Activated naive CD4-positive, alpha-beta T cell treated with anti-CD3 and anti-CD28 coated beads, Interleukin-2, amount 50 U/mL, for 72 hours (primary cell): ENCODE measurements at regions not wholly inside any gene's neighbourhood (a gene's known extent, or its start where the extent isn't known, plus 50 kb on each side); places are given as distances from the start of the nearest gene placed in this dataset.
"Not testable (repeated sequence)": the region's sequence is repeated elsewhere in the genome, so short reads cannot be mapped to it uniquely, and the experiment has no call there.

ENCODE experiments used
- ATAC-seq, 2 donors: fragments of 150-1000 bp; cut with Tn5 transposase; 2 replicates each; pipeline ENCODE4 v1.10.0; 2021; ENCODE audit warnings: mild to moderate bottlenecking in 2 of 2, moderate library complexity in 2 of 2
- DNase-seq, 2 donors: peaks; one replicate each; pipeline ENCODE4 v3.0.0; 2021 to 2022; ENCODE audit warnings: low spot score in 2 of 2
- H3K27ac Mint-ChIP-seq, 2 donors: one replicate each; pipeline ENCODE4 v1.8.0; 2022; ENCODE audit warnings: mild to moderate bottlenecking in 2 of 2, mixed read lengths in 2 of 2
- H3K36me3 Mint-ChIP-seq, 2 donors: one replicate each; pipeline ENCODE4 v1.8.0; 2022; ENCODE audit warnings: mixed read lengths in 2 of 2
- H3K9me3 Mint-ChIP-seq, 2 donors: one replicate each; pipeline ENCODE4 v1.8.0; 2022; ENCODE audit warnings: mixed read lengths in 2 of 2

DNA sequence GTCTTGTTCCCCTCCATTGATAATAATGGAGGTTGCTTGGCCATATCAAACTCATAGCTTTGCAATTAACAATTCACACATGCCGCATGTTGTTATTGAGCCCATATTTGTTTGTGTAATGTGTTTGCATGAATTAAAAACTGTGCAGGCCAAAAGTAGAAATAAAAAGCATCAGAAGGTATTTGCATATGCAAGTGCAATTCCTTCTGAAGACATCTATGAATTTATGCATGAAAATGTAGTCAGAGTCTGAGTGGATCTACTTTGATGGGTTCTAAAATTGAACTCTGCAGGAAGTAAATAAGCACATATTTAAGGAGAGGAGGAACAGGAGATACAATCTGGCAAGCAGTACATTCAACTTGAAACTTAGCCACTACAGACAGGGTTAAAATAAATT, 1004.6 kb upstream of the WWC1 start:
- ATAC-seq (no peak), DNase-seq (no peak)
- no peak overlapping the region for H3K27ac Mint-ChIP-seq
- no peaks in the 10 kb centered on the region for H3K36me3 Mint-ChIP-seq
- H3K9me3 Mint-ChIP-seq, result peaks cover 19 to 29% of the 10 kb centered on the region in 2 donors

- no peaks in the 10 kb centered on the region for H3K36me3 Mint-ChIP-seq
- ATAC-seq, result no peak
- no peak for DNase-seq
- peaks cover 20 to 34% of the 10 kb centered on the region in 2 donors for H3K9me3 Mint-ChIP-seq
- no peak overlapping the region for H3K27ac Mint-ChIP-seq
Measured at GRCh38 chr5:167290478-167290877, 1001.0 kb upstream of the WWC1 start.

GRCh38 chr5:167294882-167295680, 996.4 kb upstream of the WWC1 start:
- H3K27ac Mint-ChIP-seq, result no peak overlapping the region
- H3K36me3 Mint-ChIP-seq, result peaks cover 0 to 6% of the 10 kb centered on the region in 2 donors
- DNase-seq, result no peak
- H3K9me3 Mint-ChIP-seq, result peaks cover 29 to 39% of the 10 kb centered on the region in 2 donors
- ATAC-seq, result no peak

DNA sequence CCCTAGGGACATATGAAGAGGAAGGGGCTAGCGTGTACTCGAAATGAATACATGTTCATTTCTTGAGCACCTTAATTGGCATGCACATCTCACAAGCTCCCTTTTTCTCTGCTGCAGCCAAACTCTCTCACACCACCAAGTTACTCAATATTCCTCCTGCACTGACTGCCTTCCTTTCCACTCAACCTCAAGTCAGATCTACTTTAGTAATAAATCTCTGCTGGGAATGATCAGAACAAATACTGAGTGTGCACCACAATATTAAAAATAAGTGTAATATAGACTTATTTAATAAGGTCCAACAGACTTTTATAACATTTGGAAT, 995.8 kb upstream of the WWC1 start:
- DNase-seq (no peak), ATAC-seq (no peak)
- peaks cover 0 to 6% of the 10 kb centered on the region in 2 donors for H3K36me3 Mint-ChIP-seq
- H3K27ac Mint-ChIP-seq, result no peak overlapping the region
- H3K9me3 Mint-ChIP-seq, result peaks cover 29 to 44% of the 10 kb centered on the region in 2 donors

GRCh38 chr5:167296066-167296465, 995.4 kb upstream of the WWC1 start:
- no peak for ATAC-seq
- Mint-ChIP-seq H3K36me3 (peaks cover 0 to 6% of the 10 kb centered on the region in 2 donors), H3K27ac (no peak overlapping the region), H3K9me3 (peaks cover 27 to 44% of the 10 kb centered on the region in 2 donors)
- DNase-seq, result no peak

GRCh38 chr5:167296661-167297060, 994.8 kb upstream of the WWC1 start:
- ATAC-seq, result no peak
- no peak for DNase-seq
- peaks cover 0 to 6% of the 10 kb centered on the region in 2 donors for H3K36me3 Mint-ChIP-seq
- no peak overlapping the region for H3K27ac Mint-ChIP-seq
- peaks cover 23 to 41% of the 10 kb centered on the region in 2 donors for H3K9me3 Mint-ChIP-seq

GRCh38 chr5:167299861-167300260, 991.6 kb upstream of the WWC1 start:
- not testable (repeated sequence) for DNase-seq, ATAC-seq, H3K27ac Mint-ChIP-seq
- Mint-ChIP-seq H3K9me3 (peaks cover 28 to 37% of the 10 kb centered on the region in 2 donors), H3K36me3 (peaks cover 0 to 11% of the 10 kb centered on the region in 2 donors)

DNA sequence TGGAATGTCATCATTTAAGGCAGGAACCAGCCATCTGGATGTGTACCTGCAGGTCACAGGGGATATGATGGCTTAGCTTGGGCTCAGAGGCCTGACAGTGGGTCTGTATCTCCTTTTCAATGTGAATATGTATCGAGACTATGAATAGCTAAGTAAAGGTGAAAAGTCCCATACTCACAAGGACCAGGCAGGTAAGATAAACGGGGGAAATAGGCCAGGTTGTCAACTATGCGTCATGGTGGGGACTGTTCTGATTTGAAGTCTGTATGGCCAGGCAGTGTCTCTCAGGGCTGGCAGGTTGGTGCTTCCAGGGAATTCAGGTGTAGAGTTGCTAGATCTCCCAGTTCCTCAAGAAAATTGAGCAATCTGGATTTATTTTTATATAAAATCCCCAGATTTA, 987.9 kb upstream of the WWC1 start:
- H3K9me3 Mint-ChIP-seq, result peaks cover 23 to 29% of the 10 kb centered on the region in 2 donors
- H3K36me3 Mint-ChIP-seq, result peaks cover 0 to 4% of the 10 kb centered on the region in 2 donors
- no peak for DNase-seq
- no peak for ATAC-seq
- H3K27ac Mint-ChIP-seq, result no peak overlapping the region

DNA sequence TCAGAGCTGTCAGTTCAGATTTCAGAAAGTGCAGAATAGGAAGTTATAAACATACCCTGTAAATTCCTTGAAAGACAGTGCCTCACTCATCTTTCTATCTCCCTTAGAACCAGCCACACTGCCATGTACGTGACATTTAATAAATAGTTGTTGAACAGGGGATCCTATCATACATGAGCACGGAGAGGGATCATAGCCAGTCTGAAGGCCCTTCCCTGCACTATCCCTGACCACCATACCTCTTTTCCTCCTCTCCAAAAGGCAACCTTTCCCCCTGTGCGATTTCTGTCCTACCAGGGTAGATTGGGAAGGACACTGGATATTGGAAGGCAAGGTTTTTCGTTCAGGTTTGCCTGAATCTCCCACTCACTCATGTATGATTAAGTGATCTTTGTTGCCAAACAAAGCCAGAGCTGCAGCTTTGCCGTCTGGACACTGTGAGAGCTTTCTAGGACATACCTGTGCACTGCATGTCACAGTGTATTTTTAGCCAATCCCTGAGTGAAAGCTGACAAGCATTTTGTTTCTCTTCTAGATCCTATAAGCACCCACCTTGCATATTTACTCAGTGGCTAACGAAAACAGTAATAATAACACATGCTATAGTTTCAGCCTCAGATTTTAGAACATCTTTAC, 986.5 kb upstream of the WWC1 start:
- peaks cover 0 to 4% of the 10 kb centered on the region in 2 donors for H3K36me3 Mint-ChIP-seq
- DNase-seq (no peak), ATAC-seq (no peak)
- H3K27ac Mint-ChIP-seq, result no peak overlapping the region
- peaks cover 19 to 26% of the 10 kb centered on the region in 2 donors for H3K9me3 Mint-ChIP-seq

DNA sequence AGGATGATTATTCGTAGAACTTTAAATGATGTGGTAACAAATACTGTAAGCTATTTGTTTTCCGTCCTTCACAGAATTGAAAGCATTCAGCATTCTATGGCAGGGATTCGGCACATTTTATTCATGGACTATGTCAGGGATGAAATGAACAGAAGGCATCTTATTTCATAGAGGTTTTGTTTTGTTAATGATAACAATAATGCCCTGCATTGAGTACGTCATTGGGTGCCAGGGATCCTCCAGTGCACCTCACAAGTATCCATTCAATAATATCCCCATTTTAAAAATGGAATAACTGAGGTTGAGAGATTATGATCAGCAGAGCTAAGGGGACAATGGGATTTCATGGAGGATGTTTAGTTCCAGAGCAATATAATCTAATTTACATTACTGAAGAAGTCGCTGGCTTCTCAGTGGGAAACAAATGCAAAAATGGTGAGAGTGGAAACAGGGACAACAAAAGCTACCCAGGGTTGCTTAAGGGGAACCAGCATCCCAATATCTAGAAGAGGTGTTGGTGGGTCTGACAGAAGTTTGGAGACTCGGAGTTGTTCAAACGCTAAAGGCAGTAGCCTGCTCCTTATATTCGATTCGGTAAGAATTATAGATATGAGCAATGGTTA, 985.7 kb upstream of the WWC1 start:
- DNase-seq (no peak), ATAC-seq (no peak)
- H3K9me3 Mint-ChIP-seq, result peaks cover 14 to 19% of the 10 kb centered on the region in 2 donors
- no peak overlapping the region for H3K27ac Mint-ChIP-seq
- H3K36me3 Mint-ChIP-seq, result peaks cover 0 to 4% of the 10 kb centered on the region in 2 donors

DNA sequence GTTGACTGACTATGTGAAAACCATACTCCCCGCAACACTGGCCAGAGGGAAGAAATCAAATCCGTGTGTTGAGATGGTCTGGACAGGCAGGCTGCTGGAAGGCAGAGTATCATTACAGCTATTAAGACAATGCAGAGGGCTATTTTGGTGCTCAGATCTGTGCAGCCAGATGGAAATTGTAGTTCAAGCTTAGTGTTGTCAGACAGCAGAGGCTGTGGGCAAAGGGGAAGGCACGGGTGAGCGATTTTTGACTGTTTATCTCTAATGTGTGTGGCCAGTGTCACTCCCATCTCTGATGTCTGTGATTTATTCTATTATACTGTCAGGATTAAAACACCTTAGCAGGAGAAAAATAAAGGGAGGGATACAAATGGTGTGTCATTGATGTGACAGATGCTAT, 984.4 kb upstream of the WWC1 start:
- no peak for ATAC-seq
- Mint-ChIP-seq H3K27ac (no peak overlapping the region), H3K36me3 (peaks cover 0 to 1% of the 10 kb centered on the region in 2 donors), H3K9me3 (peaks cover 12 to 14% of the 10 kb centered on the region in 2 donors)
- DNase-seq, result no peak

GRCh38 chr5:167308466-167308865, 983.0 kb upstream of the WWC1 start:
- H3K9me3 Mint-ChIP-seq, result peaks cover 8 to 9% of the 10 kb centered on the region in 2 donors
- no peaks in the 10 kb centered on the region for H3K36me3 Mint-ChIP-seq
- no peak for DNase-seq
- H3K27ac Mint-ChIP-seq, result no peak overlapping the region
- ATAC-seq, result no peak

GRCh38 chr5:167309941-167310517, 981.4 kb upstream of the WWC1 start:
- DNase-seq (no peak), ATAC-seq (no peak)
- peaks cover 3 to 5% of the 10 kb centered on the region in 2 donors for H3K9me3 Mint-ChIP-seq
- H3K36me3 Mint-ChIP-seq, result no peaks in the 10 kb centered on the region
- no peak overlapping the region for H3K27ac Mint-ChIP-seq

- ATAC-seq, result no peak
- Mint-ChIP-seq H3K36me3 (no peaks in the 10 kb centered on the region), H3K9me3 (peaks cover 3 to 5% of the 10 kb centered on the region in 2 donors), H3K27ac (no peak overlapping the region)
- no peak for DNase-seq
Measured at GRCh38 chr5:167311340-167311739, 980.1 kb upstream of the WWC1 start.

DNA sequence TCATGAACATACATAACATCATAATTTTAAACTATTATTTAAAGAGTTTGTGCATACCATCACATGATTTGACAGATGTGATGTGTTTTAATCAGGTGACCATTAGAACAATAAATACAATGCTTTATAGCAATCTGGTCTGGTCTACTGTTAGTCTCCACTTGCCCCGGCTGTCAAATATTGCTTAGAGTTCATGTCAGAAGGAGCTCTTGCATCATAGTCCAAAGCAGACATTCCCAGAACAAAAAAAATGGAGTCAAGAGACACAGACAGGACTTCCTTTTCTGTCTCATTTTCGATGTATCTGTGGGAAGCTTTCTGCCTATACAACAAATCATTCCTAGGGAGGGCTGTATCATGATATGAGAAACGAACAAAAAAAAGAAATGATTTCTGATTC, 979.2 kb upstream of the WWC1 start:
- Mint-ChIP-seq H3K9me3 (peaks cover 3 to 10% of the 10 kb centered on the region in 2 donors), H3K36me3 (no peaks in the 10 kb centered on the region), H3K27ac (no peak overlapping the region)
- DNase-seq (no peak), ATAC-seq (no peak)

DNA sequence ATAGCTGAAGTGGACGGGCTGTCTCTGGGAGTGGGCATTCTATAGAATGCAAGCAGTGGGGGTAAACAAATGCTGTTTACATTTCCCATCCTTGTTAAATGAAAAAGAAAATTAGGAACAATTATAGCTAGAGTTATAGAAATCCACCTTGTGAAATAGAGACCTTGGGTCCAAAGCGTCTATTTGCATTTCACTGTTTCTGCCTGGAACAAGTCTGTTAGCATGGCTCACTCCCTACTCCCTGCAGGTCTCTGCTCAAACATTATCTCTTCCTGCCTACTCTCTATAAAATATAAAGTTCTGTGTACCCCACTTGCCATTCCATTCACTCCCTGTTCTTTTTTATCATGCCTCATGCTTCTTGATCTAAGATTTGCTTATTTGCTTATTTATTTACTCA, 975.7 kb upstream of the WWC1 start:
- H3K27ac Mint-ChIP-seq, result no peak overlapping the region

GRCh38 chr5:167317884-167318283, 973.6 kb upstream of the WWC1 start:
- H3K9me3 Mint-ChIP-seq, result peaks cover 5 to 13% of the 10 kb centered on the region in 2 donors

More for the DNA sequence above, 975.7 kb upstream of the WWC1 start:
- no peak for DNase-seq
- Mint-ChIP-seq H3K9me3 (peaks cover 0 to 13% of the 10 kb centered on the region in 2 donors), H3K36me3 (no peaks in the 10 kb centered on the region)
- ATAC-seq, result no peak

More at GRCh38 chr5:167317884-167318283, 973.6 kb upstream of the WWC1 start:
- ATAC-seq, result no peak
- Mint-ChIP-seq H3K36me3 (peaks cover 0 to 4% of the 10 kb centered on the region in 2 donors), H3K27ac (no peak overlapping the region)
- no peak for DNase-seq
